Neural cell (in vitro differentiated cells): ENCODE measurements at regions not wholly inside any gene's neighbourhood (a gene's known extent, or its start where the extent isn't known, plus 50 kb on each side); places are given as distances from the start of the nearest gene placed in this dataset.

Experiments
- H2AFZ ChIP-seq: fragments of 200-600, 300-800 bp; sonication (generic), shearing (Covaris generic); 2 replicates; pipeline ENCODE4 v1.6.0; 2014; ENCODE audit warnings: low read depth, mild to moderate bottlenecking, antibody characterized with exemption, low read length, moderate library complexity
- H3F3A ChIP-seq: fragments of 200-600 bp; shearing (Covaris generic); 2 replicates; pipeline ENCODE4 v1.6.1; 2016; ENCODE audit warnings: mild to moderate bottlenecking, moderate library complexity, mixed read lengths, antibody characterized with exemption, low read length; ENCODE audit not compliant: insufficient read depth, poor library complexity, severe bottlenecking
- H3K27ac ChIP-seq: fragments of 200-600, 300-800 bp; sonication (generic), shearing (Covaris generic); 2 replicates; pipeline ENCODE4 v1.5.1; 2014; ENCODE audit warnings: mild to moderate bottlenecking, low read length, moderate library complexity
- H3K27me3 ChIP-seq: fragments of 300-800, 200-600 bp; sonication (generic), shearing (Covaris generic); 2 replicates; pipeline ENCODE4 v1.6.0; 2014; ENCODE audit warnings: mild to moderate bottlenecking, low read depth, low read length, moderate library complexity; ENCODE audit not compliant: insufficient read depth
- H3K36me3 ChIP-seq: fragments of 300-800, 200-600 bp; sonication (generic), shearing (Covaris generic); 2 replicates; pipeline ENCODE4 v1.5.1; 2014; ENCODE audit warnings: mild to moderate bottlenecking, antibody characterized with exemption, low read length, moderate library complexity; ENCODE audit not compliant: insufficient read depth
- H3K4me2 ChIP-seq: fragments of 300-800, 200-600 bp; sonication (generic), shearing (Covaris generic); 2 replicates; pipeline ENCODE4 v1.6.0; 2014; ENCODE audit warnings: mild to moderate bottlenecking, low read length
- H3K4me3 ChIP-seq: fragments of 300-800, 200-600 bp; sonication (generic), shearing (Covaris generic); 2 replicates; pipeline ENCODE4 v1.5.1; 2014; ENCODE audit warnings: mild to moderate bottlenecking, low read length, moderate library complexity
- H3K79me2 ChIP-seq: fragments of 200-600 bp; shearing (Covaris generic); replicated peaks from 2 replicates; pipeline ENCODE4 v1.6.0; 2014; ENCODE audit warnings: mild to moderate bottlenecking, low read length, moderate library complexity; ENCODE audit not compliant: insufficient read depth
- H3K9ac ChIP-seq: fragments of 300-800, 200-600 bp; sonication (generic), shearing (Covaris generic); 2 replicates; pipeline ENCODE4 v1.6.1; 2016; ENCODE audit warnings: mild to moderate bottlenecking, low read length, mixed read lengths
- H3K9me2 ChIP-seq: fragments of 200-600 bp; shearing (Covaris generic); 2 replicates; pipeline ENCODE4 v1.6.1; 2016; ENCODE audit warnings: mild to moderate bottlenecking, low read length, mixed read lengths; ENCODE audit not compliant: insufficient read depth
- H3K9me3 ChIP-seq: fragments of 200-600, 300-800 bp; sonication (generic), shearing (Covaris generic); 2 replicates; pipeline ENCODE4 v1.6.1; 2016; ENCODE audit warnings: mild to moderate bottlenecking, mixed run types, low read length, moderate library complexity, mixed read lengths
- H4K20me1 ChIP-seq: fragments of 200-600 bp; shearing (Covaris generic); 2 replicates; pipeline ENCODE4 v1.6.1; 2016; ENCODE audit warnings: mild to moderate bottlenecking, mixed run types; ENCODE audit not compliant: insufficient read depth
- EP300 ChIP-seq: fragments of 450-650 bp; conservative IDR thresholded peaks from 2 replicates; pipeline ENCODE4 v1.6.1; 2014; ENCODE audit warnings: antibody characterized with exemption, mild to moderate bottlenecking, moderate library complexity; ENCODE audit not compliant: poor library complexity, severe bottlenecking
- EZH2 ChIP-seq: fragments of 200-600, 300-800 bp; shearing (Covaris generic), sonication (generic); IDR thresholded peaks from 2 replicates; pipeline ENCODE4 v1.6.1; 2014; ENCODE audit warnings: antibody characterized with exemption, low read length, borderline replicate concordance, mild to moderate bottlenecking; ENCODE audit not compliant: insufficient read depth, poor library complexity, severe bottlenecking
- MXI1 ChIP-seq: fragments of 450-650 bp; conservative IDR thresholded peaks from 2 replicates; pipeline ENCODE4 v1.6.1; 2014; ENCODE audit warnings: antibody characterized with exemption, mild to moderate bottlenecking; ENCODE audit not compliant: poor library complexity, severe bottlenecking
- POLR2AphosphoS5 ChIP-seq: IDR thresholded peaks from 2 replicates; pipeline ENCODE4 v1.6.1; 2012
- RAD21 ChIP-seq: fragments of 450-650 bp; conservative IDR thresholded peaks from 2 replicates; pipeline ENCODE4 v1.6.1; 2014; ENCODE audit warnings: antibody characterized with exemption, mild to moderate bottlenecking, moderate library complexity
- REST ChIP-seq: IDR thresholded peaks from 2 replicates; pipeline ENCODE4 v1.6.1; 2012; ENCODE audit warnings: borderline replicate concordance
- SMC3 ChIP-seq: fragments of 450-650 bp; conservative IDR thresholded peaks from 2 replicates; pipeline ENCODE4 v1.6.1; 2014; ENCODE audit warnings: antibody characterized with exemption, mild to moderate bottlenecking, moderate library complexity; ENCODE audit not compliant: poor library complexity
- TAF1 ChIP-seq: IDR thresholded peaks from 2 replicates; pipeline ENCODE4 v1.6.1; 2012; ENCODE audit warnings: low read depth

GRCh38 chr16:6976716-6977115 is 355.9 kb upstream of the RBFOX1 start:
- H3K36me3 ChIP-seq: no peaks in the 10 kb centered on the region
- no peaks in the 10 kb centered on the region for H3K79me2 ChIP-seq
- no peaks in the 10 kb centered on the region for H3F3A ChIP-seq
- no peaks in the 10 kb centered on the region for H3K27me3 ChIP-seq
- no peak overlapping the region for H3K4me2 ChIP-seq
- H3K4me3 ChIP-seq: no peak overlapping the region
- no peaks in the 10 kb centered on the region for H4K20me1 ChIP-seq
- no peaks in the 10 kb centered on the region for H3K9me2 ChIP-seq
- no peak overlapping the region for H3K27ac ChIP-seq
- H3K9ac ChIP-seq: no peak overlapping the region
- no peaks in the 10 kb centered on the region for H3K9me3 ChIP-seq
- no peak overlapping the region for H2AFZ ChIP-seq
- TF ChIP-seq SMC3 (no peak), TAF1 (no peak), POLR2AphosphoS5 (no peak), MXI1 (no peak), EZH2 (no peak), REST (no peak)

GRCh38 chr16:6970171-6970857 is 362.3 kb upstream of the RBFOX1 start:
- TF ChIP-seq MXI1 (no peak), EP300 (no peak), REST (no peak), RAD21 (no peak), POLR2AphosphoS5 (no peak), TAF1 (no peak), SMC3 (no peak), EZH2 (no peak)

More at GRCh38 chr16:6970171-6970857, 362.3 kb upstream of the RBFOX1 start:
- Histone ChIP-seq H3K9me3 (no peaks in the 10 kb centered on the region), H3K36me3 (no peaks in the 10 kb centered on the region), H3K79me2 (no peaks in the 10 kb centered on the region), H3K9me2 (no peaks in the 10 kb centered on the region), H3K27me3 (no peaks in the 10 kb centered on the region), H3K9ac (no peak overlapping the region), H3K4me3 (no peak overlapping the region), H4K20me1 (no peaks in the 10 kb centered on the region), H3F3A (no peaks in the 10 kb centered on the region), H3K4me2 (no peak overlapping the region), H3K27ac (no peak overlapping the region), H2AFZ (no peak overlapping the region)
